GM18499 (cell line): ENCODE measurements at regions not wholly inside any gene's neighbourhood (a gene's known extent, or its start where the extent isn't known, plus 50 kb on each side); places are given as distances from the start of the nearest gene placed in this dataset.

ENCODE experiments used
- ATAC-seq: cut with Tn5 transposase; IDR thresholded peaks from one replicate; pipeline ENCODE4 v1.9.1; 2021; ENCODE audit warnings: moderate number of reproducible peaks; ENCODE audit not compliant: insufficient read depth, unreplicated experiment

DNA sequence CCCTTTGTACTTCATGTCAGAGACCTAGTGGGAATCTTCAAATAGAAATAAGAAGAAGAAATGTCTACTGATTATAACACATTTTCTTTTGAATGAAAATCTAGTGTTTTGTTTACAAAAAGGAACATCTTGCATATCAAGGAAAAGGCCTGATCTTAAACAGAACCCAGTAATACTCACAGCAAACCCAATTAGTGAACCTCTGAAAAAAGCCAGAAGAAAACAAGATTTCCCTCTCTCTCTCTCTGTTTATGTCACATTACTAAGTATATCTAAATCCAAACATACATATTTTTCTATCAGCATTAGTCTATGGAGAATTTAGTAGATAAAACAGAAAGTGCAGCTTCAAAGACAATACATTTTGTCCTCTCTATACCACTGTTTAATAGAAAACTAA lies 457.9 kb downstream of the NR2F1-AS1 start:
- ATAC-seq, result no peak

DNA sequence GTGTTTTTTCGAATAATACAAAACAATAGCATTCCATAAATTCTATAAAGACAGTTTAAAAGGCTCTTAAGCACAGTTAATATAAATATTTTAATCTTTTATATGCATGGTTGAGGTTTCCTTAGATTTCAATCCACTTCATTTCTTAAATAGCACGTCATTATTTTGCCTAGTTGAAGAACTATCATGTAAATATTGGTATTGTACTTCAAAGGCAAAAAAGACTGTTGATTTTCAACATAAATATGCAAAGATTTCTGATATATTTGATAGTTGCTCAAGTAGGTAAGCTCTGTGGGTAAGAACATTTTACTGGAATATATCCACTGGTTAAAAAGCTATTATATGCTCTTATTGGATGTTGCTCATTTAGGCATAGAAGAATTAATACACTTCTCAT lies 458.6 kb downstream of the NR2F1-AS1 start:
- no peak for ATAC-seq

DNA sequence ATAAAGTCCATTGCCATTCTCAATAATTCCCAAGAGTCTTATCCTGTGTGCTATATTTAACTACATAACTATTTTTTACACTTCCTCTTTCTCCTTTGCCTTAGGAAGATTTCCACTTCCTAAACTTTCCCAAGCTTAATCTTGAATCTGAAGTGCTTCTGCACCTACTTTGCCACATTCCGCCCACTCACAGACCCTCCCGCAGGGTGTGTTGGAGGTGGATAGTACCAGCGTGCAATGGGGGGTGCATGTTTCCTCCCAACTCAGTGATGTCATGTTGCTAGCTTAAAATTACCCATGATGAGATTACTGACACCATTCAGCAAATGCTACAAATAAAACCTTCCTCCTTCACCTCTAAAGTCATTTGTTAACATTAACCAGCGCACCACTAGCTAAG lies 460.2 kb downstream of the NR2F1-AS1 start:
- ATAC-seq, result no peak

DNA sequence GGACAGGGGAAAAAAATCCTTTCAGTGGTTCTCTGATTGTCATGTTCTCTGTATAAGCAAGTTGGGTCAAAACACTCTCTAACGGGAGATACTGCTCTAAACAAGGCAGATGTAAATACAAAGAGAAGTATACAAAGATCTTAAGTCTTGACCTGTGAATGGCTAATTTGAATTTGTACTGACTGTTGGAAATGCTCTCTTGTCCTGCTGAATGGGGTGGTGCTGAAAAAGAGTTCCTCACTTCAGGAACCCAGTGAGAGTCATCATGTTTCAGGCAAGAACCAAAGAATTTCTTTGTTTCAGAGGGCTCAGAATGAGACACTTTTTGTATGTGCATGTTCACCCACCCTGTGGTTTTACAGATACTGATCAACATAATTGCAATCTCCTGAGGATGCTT lies 461.0 kb downstream of the NR2F1-AS1 start:
- ATAC-seq, result no peak

DNA sequence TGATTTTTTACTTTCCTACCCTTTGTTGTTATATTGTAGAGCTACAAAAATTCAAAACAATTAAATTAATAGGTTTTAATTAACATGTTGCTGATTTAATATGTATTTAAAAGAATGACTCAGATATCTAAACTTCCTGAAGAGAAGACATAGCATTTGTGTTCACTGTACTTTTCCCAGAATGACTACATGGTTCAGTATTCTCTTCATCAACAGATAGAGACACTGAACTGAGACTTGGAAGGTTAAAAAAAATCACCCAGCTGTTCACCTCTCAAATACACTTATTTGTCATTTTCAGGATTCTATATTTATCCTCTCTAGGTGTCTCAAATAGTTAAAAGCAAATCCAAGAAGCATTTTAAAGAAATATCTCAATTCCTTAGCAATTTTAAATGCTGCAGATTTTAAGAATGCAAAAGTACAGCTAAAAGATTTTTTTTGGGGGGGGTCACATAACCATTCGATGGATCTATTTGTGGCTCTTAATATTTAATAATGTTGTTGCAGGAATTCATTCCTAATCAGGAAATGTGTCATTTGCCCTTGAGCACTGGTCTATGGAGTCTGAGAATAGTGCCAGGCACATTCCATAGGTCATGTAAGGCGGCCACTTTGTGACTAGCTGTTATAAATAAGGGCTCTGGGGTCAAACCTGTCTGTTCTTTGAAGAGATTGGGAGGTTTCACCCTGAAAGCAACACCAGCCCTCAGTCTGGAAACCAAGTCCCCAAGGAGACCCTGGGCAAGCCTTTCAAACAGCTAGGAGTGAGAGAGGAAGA lies 463.1 kb downstream of the NR2F1-AS1 start:
- no peak for ATAC-seq

DNA sequence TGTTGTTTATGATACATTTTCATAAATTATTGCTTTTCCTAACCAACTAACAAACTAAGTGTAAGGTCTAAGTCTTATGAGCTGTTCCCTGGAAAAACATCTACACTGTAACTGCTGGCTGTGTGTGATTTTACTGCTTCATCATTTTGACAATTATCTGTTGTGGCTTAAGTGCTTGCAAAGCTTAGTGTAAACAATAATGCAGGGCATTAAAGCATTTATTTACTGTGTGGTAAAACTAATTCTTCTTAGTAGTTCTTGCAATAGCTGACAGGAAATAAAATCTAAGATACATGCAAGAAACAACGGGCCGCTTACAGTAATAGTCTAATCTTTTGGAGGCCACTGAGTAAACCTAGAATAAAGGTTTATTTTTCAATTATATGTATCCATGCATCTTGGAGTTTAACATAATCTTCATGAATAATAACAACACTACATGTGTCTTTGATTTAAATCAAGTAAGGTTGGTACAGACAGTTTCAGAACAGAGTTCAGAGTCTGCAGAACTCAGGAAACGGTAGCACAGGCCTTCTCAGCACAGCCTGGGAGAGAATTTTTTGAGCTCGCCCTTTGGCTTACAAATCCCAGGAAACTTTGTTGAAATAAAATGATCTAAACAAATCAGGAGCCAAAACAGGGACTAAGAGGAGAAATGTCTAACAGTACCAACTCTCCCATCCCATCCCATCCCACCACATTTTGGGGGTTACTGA lies 473.1 kb downstream of the NR2F1-AS1 start:
- ATAC-seq, result no peak

DNA sequence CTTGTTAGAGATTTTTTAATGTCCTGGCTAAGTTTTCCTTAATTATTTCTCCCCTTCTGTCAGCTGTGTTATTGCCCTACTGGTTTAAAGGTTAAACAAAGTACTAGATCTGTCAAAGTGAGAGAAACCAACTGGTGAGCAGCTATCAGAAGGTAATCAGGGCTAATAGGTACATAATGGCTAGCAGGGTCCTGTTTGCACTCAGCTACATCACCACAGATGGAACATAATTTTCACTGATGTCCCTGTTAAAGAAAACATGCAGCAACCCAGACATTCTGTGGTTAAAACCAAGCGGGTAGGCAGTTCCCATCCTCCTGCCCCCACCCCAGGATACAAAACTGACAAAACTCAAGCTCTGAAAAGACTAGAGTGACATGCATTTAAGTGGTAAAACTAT lies 473.9 kb downstream of the NR2F1-AS1 start:
- no peak for ATAC-seq

DNA sequence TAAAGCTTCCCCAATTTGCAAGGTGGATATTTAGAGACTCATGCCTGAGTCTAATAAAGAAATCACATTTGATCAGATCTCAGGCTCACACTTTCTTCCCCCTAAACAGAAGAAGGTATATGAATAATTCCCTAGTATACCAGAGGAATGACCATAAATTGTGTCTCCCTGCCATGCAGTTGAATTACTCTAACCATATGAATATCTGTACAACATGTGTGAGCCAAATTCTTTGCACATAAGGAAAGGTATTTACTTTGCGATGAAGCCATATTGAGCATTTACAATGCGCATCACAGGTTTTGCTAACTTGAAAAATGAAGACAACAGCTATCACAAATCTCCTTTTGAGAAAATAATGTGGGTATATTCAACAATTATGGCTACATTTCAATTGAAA lies 479.4 kb downstream of the NR2F1-AS1 start:
- ATAC-seq, result no peak

DNA sequence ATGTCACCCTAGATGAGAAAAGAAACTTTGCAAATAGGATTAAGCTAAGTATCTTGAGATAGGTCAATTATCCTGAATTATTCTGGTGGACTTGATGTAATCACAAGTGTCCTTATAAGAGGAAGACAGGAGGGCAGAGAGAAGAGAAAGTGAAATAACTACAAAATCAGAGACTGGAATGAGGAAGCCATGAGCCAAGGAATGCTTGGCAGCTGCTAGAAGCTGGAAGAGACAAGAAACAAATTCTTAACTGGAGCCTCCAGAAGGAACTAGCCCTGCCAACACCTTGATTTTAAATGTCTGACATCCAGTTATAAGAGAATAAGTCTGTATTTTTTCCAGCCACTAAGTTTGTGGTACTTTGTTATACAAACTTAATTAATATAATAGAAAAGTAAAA lies 480.0 kb downstream of the NR2F1-AS1 start:
- ATAC-seq, result no peak

DNA sequence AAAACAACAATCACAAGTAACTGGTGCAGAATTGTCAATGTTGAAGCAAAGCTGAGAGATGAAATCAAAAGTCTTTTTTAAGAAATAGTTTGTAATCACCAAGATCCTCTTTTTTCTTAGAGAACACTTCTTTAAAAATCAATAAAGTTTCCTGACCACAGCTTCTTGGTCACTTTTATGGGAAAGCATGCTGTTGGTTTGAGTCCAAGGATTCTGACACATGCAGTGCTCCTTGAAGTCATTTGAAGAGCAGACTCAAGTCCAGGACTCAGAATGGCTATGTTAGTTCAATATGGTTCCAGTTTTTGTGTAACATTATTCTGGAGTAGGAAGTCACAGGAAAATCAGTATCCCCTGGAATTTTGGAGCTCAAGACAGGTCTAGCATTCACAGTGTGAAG lies 480.6 kb downstream of the NR2F1-AS1 start:
- ATAC-seq, result no peak

DNA sequence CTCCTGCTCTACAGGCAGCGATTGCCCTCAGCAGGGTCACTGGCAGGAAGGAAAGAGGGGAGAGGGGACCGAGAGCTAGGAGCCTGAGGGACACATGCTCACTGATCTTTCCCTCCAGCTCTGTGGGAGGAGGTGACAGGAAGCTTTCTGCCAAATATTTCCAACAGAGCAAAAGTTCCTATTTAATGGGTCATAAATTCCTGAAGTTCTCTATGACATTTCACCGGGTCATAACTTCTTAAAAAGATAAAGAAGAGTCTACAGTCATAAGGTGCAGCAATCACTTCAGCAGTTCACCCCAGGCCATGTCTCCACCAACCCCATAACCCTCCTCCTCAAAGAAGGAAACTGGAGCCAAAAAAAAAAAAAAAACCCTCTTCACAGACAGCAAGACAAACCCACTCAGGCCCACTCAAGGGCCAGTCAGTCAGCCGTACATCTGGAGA lies 481.1 kb downstream of the NR2F1-AS1 start:
- ATAC-seq, result no peak

DNA sequence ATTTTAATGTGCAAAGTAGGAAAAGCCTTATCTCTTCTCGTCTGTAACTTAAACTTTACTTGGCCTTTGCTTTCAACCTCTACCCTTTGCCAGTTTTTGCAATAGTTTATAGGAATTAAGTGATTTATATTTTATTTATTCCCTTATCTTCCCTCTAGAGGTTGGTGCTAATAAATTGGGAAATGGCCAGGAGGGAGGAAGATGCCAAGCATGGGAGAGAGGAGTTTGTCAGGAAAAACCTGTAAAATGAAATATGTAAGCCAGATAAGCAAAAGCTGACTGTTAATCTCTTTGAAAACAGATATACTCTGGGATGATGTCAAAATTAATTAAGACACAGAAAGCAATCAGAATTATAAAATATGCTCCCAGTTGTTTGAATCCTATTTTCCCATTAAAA lies 484.5 kb downstream of the NR2F1-AS1 start:
- no peak for ATAC-seq

DNA sequence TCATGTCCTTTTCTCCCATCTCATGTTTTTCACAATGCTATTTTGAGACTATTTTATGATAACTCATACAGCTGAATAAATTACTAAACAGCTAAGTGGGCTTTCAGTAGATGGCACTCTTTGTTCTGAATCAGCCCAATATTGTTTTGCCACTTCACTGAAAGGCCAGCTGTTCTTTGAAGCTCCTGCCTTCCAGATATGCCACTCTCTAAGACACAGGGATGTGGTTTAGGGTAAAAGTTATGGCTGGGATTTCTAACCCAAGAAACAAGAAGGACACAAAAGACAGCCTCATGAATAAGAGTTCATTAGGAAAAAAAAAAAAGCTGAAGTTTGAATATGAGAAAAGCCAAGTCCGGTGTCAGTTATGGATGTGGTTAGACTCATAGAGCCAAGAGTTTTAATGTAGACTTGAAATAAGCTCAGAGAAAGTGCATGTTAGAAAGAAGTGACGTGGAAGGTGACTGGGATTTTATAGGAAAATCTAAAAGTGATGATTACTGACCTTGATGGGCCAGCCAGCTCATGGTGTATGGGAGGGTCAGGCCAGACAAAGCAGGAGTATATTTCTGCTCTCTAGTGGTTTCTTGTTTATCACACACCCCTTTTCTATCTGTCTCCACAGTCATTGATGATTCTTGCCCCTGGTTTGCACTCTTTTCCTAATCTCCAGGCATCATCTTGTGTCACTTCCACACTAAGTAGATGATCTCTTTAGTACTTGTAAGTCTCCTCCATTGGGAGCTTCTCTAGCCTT lies 488.5 kb downstream of the NR2F1-AS1 start:
- ATAC-seq, result no peak

DNA sequence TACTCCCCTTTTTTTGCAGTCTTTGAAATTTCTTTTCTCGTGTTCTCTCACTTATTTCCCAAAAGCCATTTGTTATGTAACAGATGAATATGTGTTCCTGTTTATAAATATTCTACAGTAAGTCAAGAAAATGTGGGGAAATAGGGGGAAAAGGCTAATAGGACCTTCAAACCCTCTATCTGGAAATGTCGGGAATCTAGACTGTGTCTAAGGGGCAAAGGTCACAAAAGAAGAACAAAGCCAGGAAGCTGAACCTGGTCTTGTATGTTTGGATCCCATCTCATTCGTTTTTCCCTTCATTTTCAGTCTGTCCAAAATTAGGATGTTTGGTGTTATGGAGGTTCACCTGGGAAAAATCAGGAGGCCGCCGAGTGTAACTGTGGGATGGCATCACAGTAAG lies 490.3 kb downstream of the NR2F1-AS1 start:
- no peak for ATAC-seq

DNA sequence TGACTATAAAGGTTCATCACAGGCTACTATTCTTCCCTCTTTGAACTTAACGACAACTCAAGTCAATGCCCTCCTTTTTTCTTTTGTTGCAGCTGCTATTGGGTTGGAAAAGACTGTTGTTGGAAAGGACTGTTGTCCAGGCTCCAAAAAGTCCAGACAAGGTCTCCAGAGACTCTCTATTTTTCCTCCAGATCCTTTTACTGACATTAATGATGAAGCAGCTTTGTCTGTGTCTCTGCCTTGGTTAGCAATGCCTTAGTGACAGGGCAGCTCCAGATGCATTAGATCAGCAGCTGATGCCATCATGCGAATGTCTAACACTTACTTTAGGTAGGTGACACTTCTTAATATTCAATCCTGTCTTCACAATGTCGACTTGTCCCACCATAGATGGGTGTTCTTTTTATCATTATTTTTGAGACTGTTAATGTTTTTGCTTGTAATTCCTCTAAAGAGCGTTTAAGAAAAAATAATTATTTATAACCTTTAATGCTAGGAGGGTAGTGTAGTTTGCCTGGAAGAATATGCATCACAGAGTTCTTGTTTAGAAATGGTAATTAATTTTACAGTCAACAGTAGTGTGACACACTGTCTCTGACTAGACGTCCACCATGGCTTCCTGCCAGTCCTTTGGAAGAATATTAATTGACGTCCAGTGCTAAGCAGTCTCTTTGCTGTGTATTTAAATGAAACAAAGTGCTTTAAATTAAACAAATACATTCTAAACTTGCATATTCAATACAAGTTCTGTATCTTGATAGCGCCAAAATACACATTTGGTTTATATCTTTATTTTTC lies 492.2 kb downstream of the NR2F1-AS1 start:
- no peak for ATAC-seq

DNA sequence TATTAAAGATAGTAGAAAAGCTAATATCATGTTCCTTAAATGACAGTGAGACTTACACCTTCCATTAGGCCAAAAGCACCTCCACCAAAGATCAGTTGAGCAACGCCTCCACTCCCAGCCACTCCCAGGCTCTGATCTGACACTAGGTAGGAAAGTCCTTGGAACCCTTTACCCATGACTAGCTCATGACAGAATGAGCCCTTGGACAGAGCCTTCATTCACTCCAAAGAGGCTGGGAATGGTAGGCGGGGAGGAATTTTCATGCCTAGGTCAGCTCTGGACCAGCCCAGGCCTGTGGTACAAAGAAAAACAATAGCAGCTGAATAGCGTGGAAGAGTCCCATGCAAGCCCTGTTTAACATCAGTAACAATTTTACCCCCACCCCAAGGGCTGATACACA lies 493.7 kb downstream of the NR2F1-AS1 start:
- no peak for ATAC-seq

DNA sequence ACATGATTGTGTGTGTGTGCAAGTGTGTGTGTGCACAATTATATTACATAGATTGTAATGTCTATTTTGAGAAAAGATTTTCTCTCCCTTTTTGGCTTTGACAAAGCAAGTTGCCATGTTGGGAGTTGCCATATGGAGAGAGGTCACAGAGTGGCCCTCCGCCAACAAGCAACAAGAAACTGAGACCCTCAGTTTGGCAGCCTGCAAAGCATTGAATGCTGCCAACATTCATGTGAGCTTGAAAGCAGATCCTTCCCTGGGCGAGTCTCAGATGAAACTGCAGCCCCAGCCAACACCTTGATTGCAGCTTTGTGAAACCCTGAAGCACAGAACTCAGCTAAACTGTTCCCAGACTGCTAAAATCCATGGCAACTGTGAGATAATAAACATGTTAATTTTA lies 498.0 kb downstream of the NR2F1-AS1 start:
- ATAC-seq, result no peak

DNA sequence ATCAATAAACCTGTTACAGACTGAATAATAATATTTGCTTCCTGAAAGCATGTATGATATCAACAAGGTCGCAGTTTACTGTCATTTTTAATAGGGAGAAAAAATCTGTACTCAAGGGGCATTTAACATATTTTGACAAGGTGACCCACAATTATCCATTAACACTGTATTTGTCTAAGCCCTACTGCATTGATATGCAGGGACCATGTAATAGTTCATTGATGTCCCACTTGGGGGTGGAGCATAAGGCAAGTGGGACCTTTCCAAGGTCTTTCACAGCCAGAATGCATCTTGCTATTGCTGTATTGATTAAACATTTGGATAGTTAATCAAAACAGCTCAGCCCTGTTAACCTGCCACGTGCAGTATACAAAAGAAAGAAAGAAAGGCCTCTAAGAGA lies 502.0 kb downstream of the NR2F1-AS1 start:
- no peak for ATAC-seq

DNA sequence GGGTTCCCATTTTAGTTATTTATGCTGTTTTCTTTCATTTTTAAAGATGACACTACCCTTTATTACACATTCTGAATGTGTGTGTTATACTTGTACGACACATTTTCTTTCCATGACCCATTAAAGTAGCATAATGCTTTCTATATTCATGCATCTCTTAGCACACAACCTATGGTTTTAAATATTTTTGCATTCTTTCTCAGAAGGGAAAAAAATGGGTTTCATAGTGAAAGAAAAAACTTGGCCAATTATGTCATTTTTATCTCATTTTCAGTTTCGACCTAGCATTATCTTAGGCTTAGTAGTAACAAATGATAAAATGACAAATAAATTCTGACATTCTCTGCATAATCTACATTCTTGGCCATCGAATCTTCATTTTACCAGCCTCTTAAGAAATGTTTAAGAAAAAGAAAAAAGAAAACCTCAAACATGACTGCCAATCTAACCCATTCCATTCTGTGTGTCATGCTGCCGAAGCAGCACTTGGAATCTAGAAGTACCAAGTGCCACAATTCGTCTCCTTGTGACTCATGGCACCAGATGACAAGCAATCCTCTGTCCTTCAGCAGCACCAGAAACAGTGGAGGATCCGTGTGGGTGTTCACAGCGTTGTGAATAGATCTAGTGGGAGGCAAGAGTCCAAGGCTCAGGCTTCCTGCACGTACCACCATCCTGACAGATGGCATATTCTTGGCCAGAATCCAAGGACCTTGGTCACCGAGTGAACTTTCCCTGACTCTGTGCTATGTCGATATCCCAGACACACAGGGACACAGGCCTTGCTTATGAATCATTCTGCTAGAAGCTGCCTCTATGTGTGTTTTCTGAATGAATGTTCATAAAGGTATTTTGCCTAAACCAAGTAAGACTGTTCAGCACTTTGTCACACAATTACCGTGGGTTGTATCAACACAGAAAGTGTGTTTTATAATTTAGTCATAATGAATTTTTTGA lies 502.7 kb downstream of the NR2F1-AS1 start:
- ATAC-seq, result peak; percentile 54
